Astrocyte (in vitro differentiated cells and primary cell): ENCODE measurements at regions not wholly inside any gene's neighbourhood (a gene's known extent, or its start where the extent isn't known, plus 50 kb on each side); places are given as distances from the start of the nearest gene placed in this dataset.

Source experiments
- DNase-seq: peaks from one replicate; pipeline ENCODE4 v3.0.0-alpha.2; 2010; ENCODE audit warnings: low read depth
- FAIRE-seq: peaks from 2 replicates; lab custom pipeline; 2011; peaks lifted over from hg19 to GRCh38; lab: Jason Lieb, UNC
- H2AFZ ChIP-seq: 2 replicates; pipeline ENCODE4 v1.6.0; 2012; ENCODE audit warnings: low read depth, low read length, inconsistent platforms
- H3K27ac ChIP-seq: 2 replicates; pipeline ENCODE4 v1.5.1; 2011; ENCODE audit warnings: low read depth, low read length, inconsistent platforms
- H3K27me3 ChIP-seq: 2 replicates; pipeline ENCODE4 v1.6.0; 2011; ENCODE audit warnings: low read length, inconsistent platforms; ENCODE audit not compliant: insufficient read depth
- H3K36me3 ChIP-seq: 2 replicates; pipeline ENCODE4 v1.5.1; 2011; ENCODE audit warnings: low read length, inconsistent platforms; ENCODE audit not compliant: insufficient read depth
- H3K4me1 ChIP-seq: 2 replicates; pipeline ENCODE4 v1.5.1; 2011; ENCODE audit warnings: low read length, inconsistent platforms; ENCODE audit not compliant: insufficient read depth
- H3K4me2 ChIP-seq: 2 replicates; pipeline ENCODE4 v1.6.0; 2012; ENCODE audit warnings: low read length, inconsistent platforms
- H3K4me3 ChIP-seq: 2 replicates; pipeline ENCODE4 v1.5.1; 2011; ENCODE audit warnings: low read depth, mild to moderate bottlenecking, low read length, inconsistent platforms; ENCODE audit not compliant: insufficient read depth
- H3K79me2 ChIP-seq: 2 replicates; pipeline ENCODE4 v1.6.0; 2012; ENCODE audit warnings: mild to moderate bottlenecking, low read length, inconsistent platforms; ENCODE audit not compliant: insufficient read depth
- H3K9ac ChIP-seq: 2 replicates; pipeline ENCODE4 v1.6.0; 2012; ENCODE audit warnings: mild to moderate bottlenecking, low read length, inconsistent platforms
- H3K9me3 ChIP-seq: 2 replicates; pipeline ENCODE4 v1.5.1; 2012; ENCODE audit warnings: low read depth, mild to moderate bottlenecking, low read length, inconsistent platforms; ENCODE audit not compliant: insufficient read depth
- H4K20me1 ChIP-seq: 2 replicates; pipeline ENCODE4 v1.6.0; 2012; ENCODE audit warnings: low read length, inconsistent platforms; ENCODE audit not compliant: insufficient read depth
- H3K27ac Mint-ChIP-seq: one replicate; pipeline ENCODE4 v1.8.0; 2021; ENCODE audit warnings: mild to moderate bottlenecking, mixed read lengths; ENCODE audit not compliant: unreplicated experiment
- H3K27me3 Mint-ChIP-seq: one replicate; pipeline ENCODE4 v1.8.0; 2021; ENCODE audit warnings: low read depth, mixed read lengths; ENCODE audit not compliant: unreplicated experiment
- H3K36me3 Mint-ChIP-seq: one replicate; pipeline ENCODE4 v1.8.0; 2021; ENCODE audit warnings: low read depth, mixed read lengths; ENCODE audit not compliant: unreplicated experiment
- H3K4me1 Mint-ChIP-seq: one replicate; pipeline ENCODE4 v1.8.0; 2021; ENCODE audit warnings: low read depth, mixed read lengths; ENCODE audit not compliant: unreplicated experiment
- H3K4me3 Mint-ChIP-seq: one replicate; pipeline ENCODE4 v1.8.0; 2021; ENCODE audit warnings: mild to moderate bottlenecking, moderate library complexity, mixed read lengths; ENCODE audit not compliant: unreplicated experiment
- H3K9me3 Mint-ChIP-seq: one replicate; pipeline ENCODE4 v1.8.0; 2021; ENCODE audit warnings: mild to moderate bottlenecking, mixed read lengths; ENCODE audit not compliant: unreplicated experiment
- EZH2 ChIP-seq: IDR thresholded peaks from 2 replicates; pipeline ENCODE4 v1.6.1; 2012; ENCODE audit warnings: mild to moderate bottlenecking, low read length, inconsistent platforms; ENCODE audit not compliant: insufficient read depth
- TF ChIP-seq, protein P1 (sequence below): IDR thresholded peaks from 2 replicates; pipeline ENCODE4 v1.5.1; 2011; ENCODE audit warnings: low read depth, mild to moderate bottlenecking, inconsistent platforms, low read length, moderate library complexity; ENCODE audit not compliant: insufficient read depth

DNA sequence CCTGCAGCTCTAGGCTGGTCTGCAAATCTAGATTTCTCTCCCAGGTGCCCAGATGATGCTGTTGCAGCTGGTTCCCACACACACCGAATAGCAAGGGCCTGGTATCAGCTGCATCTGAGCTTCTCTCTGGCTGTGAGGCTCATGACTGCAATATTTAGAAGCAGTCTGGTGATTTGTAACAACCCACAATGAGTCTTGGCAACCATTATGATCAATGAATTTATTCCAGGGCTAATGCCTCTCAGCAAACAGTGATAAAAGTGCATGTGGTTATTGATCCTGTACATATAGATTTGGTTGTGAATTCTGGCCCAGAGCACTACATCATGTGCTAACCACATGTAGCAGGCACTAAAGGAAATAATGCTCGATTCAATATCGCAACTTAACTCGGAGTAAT is 114.3 kb downstream of the ASCL4 start:
- Histone ChIP-seq H3K4me2 (no peak overlapping the region), H3K79me2 (no peaks in the 10 kb centered on the region), H3K9ac (no peak overlapping the region), H4K20me1 (no peaks in the 10 kb centered on the region), H3K4me1 (no peaks in the 10 kb centered on the region), H3K27ac (no peak overlapping the region), H3K27me3 (peaks cover 6% of the 10 kb centered on the region), H3K4me3 (no peak overlapping the region), H3K36me3 (no peaks in the 10 kb centered on the region), H3K9me3 (no peaks in the 10 kb centered on the region), H2AFZ (no peak overlapping the region)
- TF ChIP-seq, protein P1, sequence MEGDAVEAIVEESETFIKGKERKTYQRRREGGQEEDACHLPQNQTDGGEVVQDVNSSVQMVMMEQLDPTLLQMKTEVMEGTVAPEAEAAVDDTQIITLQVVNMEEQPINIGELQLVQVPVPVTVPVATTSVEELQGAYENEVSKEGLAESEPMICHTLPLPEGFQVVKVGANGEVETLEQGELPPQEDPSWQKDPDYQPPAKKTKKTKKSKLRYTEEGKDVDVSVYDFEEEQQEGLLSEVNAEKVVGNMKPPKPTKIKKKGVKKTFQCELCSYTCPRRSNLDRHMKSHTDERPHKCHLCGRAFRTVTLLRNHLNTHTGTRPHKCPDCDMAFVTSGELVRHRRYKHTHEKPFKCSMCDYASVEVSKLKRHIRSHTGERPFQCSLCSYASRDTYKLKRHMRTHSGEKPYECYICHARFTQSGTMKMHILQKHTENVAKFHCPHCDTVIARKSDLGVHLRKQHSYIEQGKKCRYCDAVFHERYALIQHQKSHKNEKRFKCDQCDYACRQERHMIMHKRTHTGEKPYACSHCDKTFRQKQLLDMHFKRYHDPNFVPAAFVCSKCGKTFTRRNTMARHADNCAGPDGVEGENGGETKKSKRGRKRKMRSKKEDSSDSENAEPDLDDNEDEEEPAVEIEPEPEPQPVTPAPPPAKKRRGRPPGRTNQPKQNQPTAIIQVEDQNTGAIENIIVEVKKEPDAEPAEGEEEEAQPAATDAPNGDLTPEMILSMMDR = no peak
- no peak for TF ChIP-seq EZH2
- Mint-ChIP-seq H3K9me3 (no peaks in the 10 kb centered on the region), H3K4me1 (no peaks in the 10 kb centered on the region), H3K36me3 (no peaks in the 10 kb centered on the region), H3K27ac (no peak overlapping the region), H3K27me3 (peaks cover 7% of the 10 kb centered on the region), H3K4me3 (no peak overlapping the region)
- FAIRE-seq (no peak), DNase-seq (no peak)

DNA sequence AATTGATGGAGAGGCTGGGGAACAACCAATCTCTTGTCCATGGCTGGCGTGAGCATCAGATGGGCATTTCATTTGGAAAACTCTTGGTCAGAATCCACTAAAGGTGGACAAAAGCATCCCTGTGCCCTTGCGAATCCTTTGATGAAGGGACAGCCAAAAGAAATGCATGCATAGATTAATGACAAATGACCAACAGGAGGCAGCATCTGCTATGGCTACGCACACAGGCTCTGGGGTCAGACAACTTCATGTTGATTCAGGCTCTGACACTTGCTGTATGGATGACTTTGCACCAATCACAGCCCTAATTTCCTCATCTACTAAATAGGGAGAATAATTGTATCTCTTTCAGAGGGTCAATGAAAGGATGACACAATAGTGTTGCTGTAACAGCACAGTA is 117.5 kb downstream of the ASCL4 start:
- Histone ChIP-seq H3K27ac (no peak overlapping the region), H3K79me2 (no peaks in the 10 kb centered on the region), H3K27me3 (peaks cover 4% of the 10 kb centered on the region), H3K9ac (no peak overlapping the region), H3K4me2 (no peak overlapping the region), H4K20me1 (no peaks in the 10 kb centered on the region), H3K4me1 (no peaks in the 10 kb centered on the region), H3K9me3 (no peaks in the 10 kb centered on the region), H2AFZ (no peak overlapping the region), H3K4me3 (no peak overlapping the region), H3K36me3 (no peaks in the 10 kb centered on the region)
- H3K9me3 Mint-ChIP-seq = no peaks in the 10 kb centered on the region
- H3K27ac Mint-ChIP-seq = no peak overlapping the region
- no peak for TF ChIP-seq EZH2
- TF ChIP-seq, protein P1 = peak; percentile 16
- no peak for DNase-seq
- H3K4me1 Mint-ChIP-seq = no peaks in the 10 kb centered on the region
- no peak overlapping the region for H3K4me3 Mint-ChIP-seq
- no peaks in the 10 kb centered on the region for H3K36me3 Mint-ChIP-seq
- FAIRE-seq = no peak
- H3K27me3 Mint-ChIP-seq = peaks cover 4% of the 10 kb centered on the region

DNA sequence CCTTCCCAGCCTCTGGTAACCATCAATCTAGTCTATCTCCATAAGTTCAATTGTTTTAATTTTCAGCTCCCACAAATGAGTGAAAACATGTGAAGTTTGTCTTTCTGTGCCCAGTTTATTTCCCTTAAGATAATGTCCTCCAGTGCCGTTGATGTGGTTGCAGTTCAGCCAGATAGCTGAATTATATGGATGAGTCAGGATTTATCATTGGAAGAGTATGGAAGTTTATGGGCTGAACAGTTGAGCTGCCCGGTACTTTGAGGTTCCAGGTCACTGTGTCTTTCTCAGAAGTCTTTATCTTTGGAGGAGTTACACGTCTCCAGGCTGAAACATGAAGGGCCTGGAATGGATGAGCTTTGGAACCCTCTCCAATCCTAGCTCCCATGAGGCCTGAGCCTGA is 120.1 kb downstream of the ASCL4 start:
- Mint-ChIP-seq H3K27ac (no peak overlapping the region), H3K4me3 (no peak overlapping the region), H3K9me3 (no peaks in the 10 kb centered on the region), H3K4me1 (no peaks in the 10 kb centered on the region), H3K27me3 (no peaks in the 10 kb centered on the region), H3K36me3 (no peaks in the 10 kb centered on the region)
- Histone ChIP-seq H3K9me3 (no peaks in the 10 kb centered on the region), H3K79me2 (no peaks in the 10 kb centered on the region), H4K20me1 (no peaks in the 10 kb centered on the region), H3K27ac (no peak overlapping the region), H3K4me2 (no peak overlapping the region), H2AFZ (no peak overlapping the region), H3K4me1 (no peaks in the 10 kb centered on the region), H3K9ac (no peak overlapping the region), H3K4me3 (no peak overlapping the region), H3K36me3 (no peaks in the 10 kb centered on the region), H3K27me3 (no peaks in the 10 kb centered on the region)
- no peak for TF ChIP-seq EZH2
- TF ChIP-seq, protein P1 = no peak
- DNase-seq (no peak), FAIRE-seq (peak; percentile 5)
